Mesothelial cell of epicardium (in vitro differentiated cells): ENCODE measurements at regions not wholly inside any gene's neighbourhood (a gene's known extent, or its start where the extent isn't known, plus 50 kb on each side); places are given as distances from the start of the nearest gene placed in this dataset.
A peak's percentile ranks its signal among the peaks of the same experiment; 100 is the strongest.

ENCODE experiments used
- DNase-seq, 2 experiments: peaks; one replicate each; pipeline ENCODE4 v3.0.0; 2021; ENCODE audit warnings: low spot score in 2 of 2; ENCODE audit not compliant: unreplicated experiment in 2 of 2
- H3K27ac Mint-ChIP-seq: 2 replicates; pipeline ENCODE4 v1.8.0; 2021; ENCODE audit warnings: mixed read lengths
- H3K27me3 Mint-ChIP-seq: 2 replicates; pipeline ENCODE4 v1.8.0; 2021; ENCODE audit warnings: low read depth, mixed read lengths
- H3K36me3 Mint-ChIP-seq: 2 replicates; pipeline ENCODE4 v1.8.0; 2021; ENCODE audit warnings: mixed read lengths
- H3K4me1 Mint-ChIP-seq: 2 replicates; pipeline ENCODE4 v1.8.0; 2021; ENCODE audit warnings: mixed read lengths
- H3K4me3 Mint-ChIP-seq: 2 replicates; pipeline ENCODE4 v1.8.0; 2021; ENCODE audit warnings: mild to moderate bottlenecking, moderate library complexity, mixed read lengths
- H3K9me3 Mint-ChIP-seq: 2 replicates; pipeline ENCODE4 v1.8.0; 2021; ENCODE audit warnings: mixed read lengths
- TF ChIP-seq, protein P1 (sequence below): fragments of 200-600 bp; sonication (generic); IDR thresholded peaks from one replicate; pipeline ENCODE4 v1.5.0; 2021; ENCODE audit warnings: antibody characterized with exemption; ENCODE audit not compliant: unreplicated experiment

DNA sequence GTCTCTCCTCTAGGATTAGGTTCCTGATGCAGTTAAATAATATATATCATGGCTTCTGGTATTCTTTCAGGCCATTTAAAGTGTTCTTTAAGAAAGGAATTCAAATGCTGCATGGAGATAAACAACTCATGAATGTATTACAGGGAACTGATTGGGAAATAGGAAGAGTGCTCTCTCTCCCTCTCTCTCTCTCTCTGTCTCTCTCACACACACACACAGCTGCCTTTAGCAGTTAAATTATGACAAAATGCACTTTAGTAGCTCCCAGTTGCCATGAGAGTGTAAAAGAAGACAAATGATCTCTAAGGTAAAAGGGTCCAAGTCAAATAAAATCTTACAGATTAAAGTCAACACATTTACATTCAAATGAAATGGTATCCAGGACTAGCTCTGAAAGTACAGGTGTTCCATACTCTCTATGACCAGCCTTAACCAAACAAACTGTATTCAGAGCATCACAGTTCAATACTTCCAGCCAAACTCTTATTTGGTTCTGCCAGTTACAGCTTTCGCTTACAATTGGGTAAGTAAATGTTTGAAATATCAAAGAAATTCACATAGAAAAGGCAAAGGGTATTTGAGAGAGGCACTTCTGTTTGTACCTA lies 94.7 kb upstream of the CXXC4 start:
- TF ChIP-seq, protein P1, sequence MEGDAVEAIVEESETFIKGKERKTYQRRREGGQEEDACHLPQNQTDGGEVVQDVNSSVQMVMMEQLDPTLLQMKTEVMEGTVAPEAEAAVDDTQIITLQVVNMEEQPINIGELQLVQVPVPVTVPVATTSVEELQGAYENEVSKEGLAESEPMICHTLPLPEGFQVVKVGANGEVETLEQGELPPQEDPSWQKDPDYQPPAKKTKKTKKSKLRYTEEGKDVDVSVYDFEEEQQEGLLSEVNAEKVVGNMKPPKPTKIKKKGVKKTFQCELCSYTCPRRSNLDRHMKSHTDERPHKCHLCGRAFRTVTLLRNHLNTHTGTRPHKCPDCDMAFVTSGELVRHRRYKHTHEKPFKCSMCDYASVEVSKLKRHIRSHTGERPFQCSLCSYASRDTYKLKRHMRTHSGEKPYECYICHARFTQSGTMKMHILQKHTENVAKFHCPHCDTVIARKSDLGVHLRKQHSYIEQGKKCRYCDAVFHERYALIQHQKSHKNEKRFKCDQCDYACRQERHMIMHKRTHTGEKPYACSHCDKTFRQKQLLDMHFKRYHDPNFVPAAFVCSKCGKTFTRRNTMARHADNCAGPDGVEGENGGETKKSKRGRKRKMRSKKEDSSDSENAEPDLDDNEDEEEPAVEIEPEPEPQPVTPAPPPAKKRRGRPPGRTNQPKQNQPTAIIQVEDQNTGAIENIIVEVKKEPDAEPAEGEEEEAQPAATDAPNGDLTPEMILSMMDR, result no peak
- peaks cover 23% of the 10 kb centered on the region for H3K4me1 Mint-ChIP-seq
- H3K27ac Mint-ChIP-seq, result peak overlapping the region; percentile 27
- no peak overlapping the region for H3K4me3 Mint-ChIP-seq
- no peaks in the 10 kb centered on the region for H3K36me3 Mint-ChIP-seq
- no peaks in the 10 kb centered on the region for H3K27me3 Mint-ChIP-seq
- DNase-seq, result no peak
- no peaks in the 10 kb centered on the region for H3K9me3 Mint-ChIP-seq

- TF ChIP-seq, protein P1, result no peak
- Mint-ChIP-seq H3K9me3 (no peaks in the 10 kb centered on the region), H3K27me3 (no peaks in the 10 kb centered on the region), H3K4me3 (no peak overlapping the region), H3K27ac (peak overlapping the region; percentile 31), H3K4me1 (peaks cover 23% of the 10 kb centered on the region), H3K36me3 (no peaks in the 10 kb centered on the region)
- no peak for DNase-seq
Observed at GRCh38 chr4:104591510-104591911, 96.8 kb upstream of the CXXC4 start.

GRCh38 chr4:104592183-104592582 lies 97.5 kb upstream of the CXXC4 start:
- TF ChIP-seq, protein P1, result no peak
- H3K4me3 Mint-ChIP-seq, result no peak overlapping the region
- no peaks in the 10 kb centered on the region for H3K27me3 Mint-ChIP-seq
- H3K36me3 Mint-ChIP-seq, result no peaks in the 10 kb centered on the region
- H3K9me3 Mint-ChIP-seq, result no peaks in the 10 kb centered on the region
- H3K4me1 Mint-ChIP-seq, result peaks cover 23% of the 10 kb centered on the region
- peak overlapping the region; percentile 88 for H3K27ac Mint-ChIP-seq
- no peak for DNase-seq

- TF ChIP-seq, protein P1, result no peak
- no peak for DNase-seq
- Mint-ChIP-seq H3K9me3 (no peaks in the 10 kb centered on the region), H3K4me1 (peaks cover 23% of the 10 kb centered on the region), H3K4me3 (peak overlapping the region; percentile 15), H3K36me3 (no peaks in the 10 kb centered on the region), H3K27me3 (no peaks in the 10 kb centered on the region), H3K27ac (peak overlapping the region; percentile 88)
Observed at GRCh38 chr4:104593019-104593418, 98.3 kb upstream of the CXXC4 start.

GRCh38 chr4:104596189-104596588 lies 101.5 kb upstream of the CXXC4 start:
- TF ChIP-seq, protein P1, result no peak
- H3K4me1 Mint-ChIP-seq, result peaks cover 21% of the 10 kb centered on the region
- no peak overlapping the region for H3K27ac Mint-ChIP-seq
- H3K27me3 Mint-ChIP-seq, result no peaks in the 10 kb centered on the region
- DNase-seq, result no peak
- H3K36me3 Mint-ChIP-seq, result no peaks in the 10 kb centered on the region
- H3K4me3 Mint-ChIP-seq, result no peak overlapping the region
- H3K9me3 Mint-ChIP-seq, result no peaks in the 10 kb centered on the region

DNA sequence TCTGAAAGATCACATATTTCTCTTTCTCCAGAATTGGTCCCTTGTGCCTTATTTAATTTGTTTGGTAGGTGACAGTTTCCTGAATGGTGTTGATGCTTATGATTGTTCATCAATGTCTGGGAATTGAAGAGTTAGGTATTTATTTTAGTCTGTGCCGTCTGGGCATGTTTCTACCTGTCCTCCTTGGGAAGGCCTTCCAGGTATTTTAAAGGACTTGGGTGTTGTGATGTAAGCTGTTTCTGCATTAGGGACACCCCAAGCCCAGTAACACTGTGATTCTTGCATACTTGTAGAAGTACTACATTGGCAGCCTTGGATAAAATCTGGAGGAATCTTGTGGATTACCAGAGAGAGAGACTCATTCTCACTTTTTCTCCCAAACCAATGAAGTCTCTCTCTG lies 120.8 kb upstream of the CXXC4 start:
- Mint-ChIP-seq H3K27me3 (no peaks in the 10 kb centered on the region), H3K27ac (no peak overlapping the region)

More for the DNA sequence above, 120.8 kb upstream of the CXXC4 start:
- TF ChIP-seq, protein P1, result no peak
- H3K4me3 Mint-ChIP-seq, result no peak overlapping the region
- peaks cover 39% of the 10 kb centered on the region for H3K9me3 Mint-ChIP-seq
- peaks cover 9% of the 10 kb centered on the region for H3K4me1 Mint-ChIP-seq
- no peak for DNase-seq
- no peaks in the 10 kb centered on the region for H3K36me3 Mint-ChIP-seq
